ENCODE measurements at regions not wholly inside any gene's neighbourhood (a gene's known extent, or its start where the extent isn't known, plus 50 kb on each side); places are given as distances from the start of the nearest gene placed in this dataset.
"Not testable (repeated sequence)": the region's sequence is repeated elsewhere in the genome, so short reads cannot be mapped to it uniquely, and the experiment has no call there.

DNA sequence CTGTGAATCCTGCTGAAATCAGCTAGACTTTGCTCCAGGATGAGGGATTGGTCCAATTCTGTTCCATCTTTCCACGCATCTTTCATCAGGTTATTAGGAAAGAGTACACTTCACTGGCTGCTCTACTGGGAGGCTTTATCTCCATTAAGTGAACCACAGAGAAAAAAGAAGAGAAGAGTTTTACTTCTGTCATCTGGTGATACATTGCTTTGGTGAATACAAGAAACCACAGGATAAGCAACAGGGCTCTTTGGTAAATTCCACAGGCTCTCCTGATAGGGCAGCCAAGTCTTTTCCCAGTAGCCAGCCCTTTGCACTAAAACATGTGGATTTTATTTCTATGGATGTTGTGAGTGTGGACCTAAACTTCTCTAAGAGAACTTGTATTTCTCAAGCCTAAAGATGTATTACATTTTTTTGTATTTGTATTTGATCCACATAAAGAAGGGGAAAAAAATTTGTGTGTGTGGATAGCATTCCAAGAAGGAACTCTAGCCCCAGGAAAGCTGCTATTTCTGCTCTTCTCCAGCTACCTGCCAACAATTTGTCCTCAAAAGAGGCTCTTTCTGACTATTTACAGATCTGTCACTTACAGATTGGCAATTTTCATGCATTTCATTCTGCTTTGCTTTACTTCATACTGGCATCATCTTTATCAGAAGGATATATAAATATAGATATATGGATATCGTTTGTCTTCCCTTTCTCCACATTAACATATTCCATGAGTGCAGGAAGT, 1117.6 kb upstream of the TMEM132C start:
- no peaks in the 10 kb centered on the region for H3K36me3 ChIP-seq (ENCODE audit: control insufficient read depth in 3 of 3, insufficient read depth in 3 of 3, low read length in 3 of 3)
- H3K4me3 ChIP-seq (ENCODE audit: low read length in 3 of 3), result no peak overlapping the region
- peaks cover 0 to 3% (median 2%) of the 10 kb centered on the region in 3 donors for H3K27me3 ChIP-seq (ENCODE audit: control insufficient read depth in 3 of 3, insufficient read depth in 3 of 3, low read length in 3 of 3)
- H3K9ac ChIP-seq (ENCODE audit: low read depth in 1 of 3, low read length in 3 of 3), result no peak overlapping the region
- peaks cover 0 to 5% (median 5%) of the 10 kb centered on the region in 3 donors for H3K4me1 ChIP-seq (ENCODE audit: control insufficient read depth in 3 of 3, insufficient read depth in 3 of 3, low read length in 3 of 3)
- H3K27ac ChIP-seq (ENCODE audit: low read depth, low read length), result no peak overlapping the region
- H3K9me3 ChIP-seq (ENCODE audit: control insufficient read depth in 3 of 3, low read length in 3 of 3), result no peaks in the 10 kb centered on the region

DNA sequence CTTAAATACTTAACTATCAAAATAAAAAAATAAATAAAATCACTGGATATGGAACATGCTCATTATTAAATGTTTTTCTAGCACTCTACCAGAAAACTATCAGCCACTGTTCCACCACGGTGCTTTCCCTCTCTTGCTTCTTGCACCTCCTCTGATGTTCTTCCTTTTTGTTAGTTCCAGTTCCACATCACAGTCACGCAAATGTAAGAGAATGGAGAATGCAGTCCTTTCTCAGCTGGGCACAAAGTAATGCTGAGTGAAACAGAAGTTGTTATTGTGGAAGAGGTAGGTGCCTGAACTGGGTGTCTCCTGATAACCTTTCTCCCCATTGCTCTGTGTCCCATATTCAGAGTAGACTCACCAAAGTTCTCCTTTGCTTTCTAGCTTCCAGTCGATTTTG, 1116.9 kb upstream of the TMEM132C start:
- Histone ChIP-seq H3K36me3 (ENCODE audit: control insufficient read depth in 3 of 3, insufficient read depth in 3 of 3, low read length in 3 of 3) (no peaks in the 10 kb centered on the region), H3K9me3 (ENCODE audit: control insufficient read depth in 3 of 3, low read length in 3 of 3) (no peaks in the 10 kb centered on the region), H3K4me3 (ENCODE audit: low read length in 3 of 3) (no peak overlapping the region), H3K4me1 (ENCODE audit: control insufficient read depth in 3 of 3, insufficient read depth in 3 of 3, low read length in 3 of 3) (peaks cover 0 to 5% (median 5%) of the 10 kb centered on the region in 3 donors), H3K27ac (ENCODE audit: low read depth, low read length) (no peak overlapping the region), H3K9ac (ENCODE audit: low read depth in 1 of 3, low read length in 3 of 3) (no peak overlapping the region), H3K27me3 (ENCODE audit: control insufficient read depth in 3 of 3, insufficient read depth in 3 of 3, low read length in 3 of 3) (peaks cover 0 to 3% (median 2%) of the 10 kb centered on the region in 3 donors)

DNA sequence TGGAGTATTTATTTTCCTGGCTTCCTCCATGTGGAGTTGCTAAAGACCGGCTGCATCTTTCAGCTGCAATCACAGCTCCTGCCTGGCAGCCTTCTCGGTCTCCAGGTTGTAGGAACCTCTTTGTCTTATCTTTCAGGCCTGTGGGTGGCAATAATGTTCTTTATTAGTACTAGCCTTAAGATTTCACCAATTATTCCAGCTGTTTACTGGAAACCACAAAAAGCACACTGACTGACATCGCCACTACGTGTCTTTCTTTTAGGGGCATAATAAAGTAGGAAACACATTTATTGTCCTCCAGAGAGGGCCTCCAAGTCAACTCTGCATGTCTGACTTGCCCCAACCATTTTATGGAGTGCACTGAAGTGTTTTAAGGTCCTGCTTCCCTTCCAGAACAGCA, 1116.5 kb upstream of the TMEM132C start:
- Histone ChIP-seq H3K27ac (ENCODE audit: low read depth, low read length) (no peak overlapping the region), H3K36me3 (ENCODE audit: control insufficient read depth in 3 of 3, insufficient read depth in 3 of 3, low read length in 3 of 3) (no peaks in the 10 kb centered on the region), H3K4me1 (ENCODE audit: control insufficient read depth in 3 of 3, insufficient read depth in 3 of 3, low read length in 3 of 3) (peaks cover 0 to 5% (median 5%) of the 10 kb centered on the region in 3 donors), H3K27me3 (ENCODE audit: control insufficient read depth in 3 of 3, insufficient read depth in 3 of 3, low read length in 3 of 3) (peaks cover 0 to 3% (median 2%) of the 10 kb centered on the region in 3 donors), H3K4me3 (ENCODE audit: low read length in 3 of 3) (no peak overlapping the region), H3K9me3 (ENCODE audit: control insufficient read depth in 3 of 3, low read length in 3 of 3) (no peaks in the 10 kb centered on the region), H3K9ac (ENCODE audit: low read depth in 1 of 3, low read length in 3 of 3) (no peak overlapping the region)

DNA sequence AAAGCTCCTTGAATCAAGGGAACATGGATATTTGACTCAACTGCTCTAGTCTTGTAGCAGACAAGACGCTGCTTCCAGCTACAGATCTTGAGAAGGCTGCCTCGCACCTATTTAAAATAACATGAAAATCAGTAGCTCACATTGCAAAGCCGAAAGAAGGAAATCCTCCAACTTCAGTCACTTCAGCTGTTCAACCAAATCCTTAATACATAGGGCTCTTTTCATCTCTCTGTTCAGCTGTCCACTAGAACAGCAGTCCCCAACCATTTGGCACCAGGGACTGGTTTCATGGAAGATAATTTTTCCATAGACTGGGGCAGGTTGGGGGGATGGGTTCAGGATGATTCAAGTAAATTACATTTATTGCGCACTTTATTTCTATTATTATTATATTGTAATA, 1116.0 kb upstream of the TMEM132C start:
- Histone ChIP-seq H3K27ac (ENCODE audit: low read depth, low read length) (no peak overlapping the region), H3K4me3 (ENCODE audit: low read length in 3 of 3) (no peak overlapping the region), H3K9me3 (ENCODE audit: control insufficient read depth in 3 of 3, low read length in 3 of 3) (no peaks in the 10 kb centered on the region), H3K27me3 (ENCODE audit: control insufficient read depth in 3 of 3, insufficient read depth in 3 of 3, low read length in 3 of 3) (peaks cover 0 to 3% (median 2%) of the 10 kb centered on the region in 3 donors), H3K9ac (ENCODE audit: low read depth in 1 of 3, low read length in 3 of 3) (no peak overlapping the region), H3K4me1 (ENCODE audit: control insufficient read depth in 3 of 3, insufficient read depth in 3 of 3, low read length in 3 of 3) (peaks cover 0 to 5% (median 4%) of the 10 kb centered on the region in 3 donors), H3K36me3 (ENCODE audit: control insufficient read depth in 3 of 3, insufficient read depth in 3 of 3, low read length in 3 of 3) (no peaks in the 10 kb centered on the region)

DNA sequence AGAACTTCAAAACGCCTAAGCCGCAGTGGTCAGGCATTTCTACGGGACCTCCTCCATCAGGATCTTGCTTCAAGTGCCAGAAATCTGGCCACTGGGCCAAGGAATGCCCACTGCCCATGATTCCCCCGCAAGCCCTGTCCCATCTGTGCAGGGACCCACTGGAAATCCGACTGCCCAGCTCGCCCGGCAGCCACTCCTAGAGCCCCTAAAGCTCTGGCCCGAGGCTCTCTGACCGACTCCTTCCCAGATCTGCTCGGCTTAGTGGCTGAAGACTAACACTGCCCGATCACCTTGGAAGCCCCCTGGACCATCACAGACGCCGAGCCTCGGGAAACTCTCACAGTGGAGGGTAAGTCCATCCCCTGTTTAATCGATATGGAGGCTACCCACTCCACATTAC, 1113.0 kb upstream of the TMEM132C start:
- Histone ChIP-seq H3K9ac (ENCODE audit: low read depth in 1 of 3, low read length in 3 of 3) (no peak overlapping the region), H3K4me3 (ENCODE audit: low read length in 3 of 3) (no peak overlapping the region), H3K27ac (ENCODE audit: low read depth, low read length) (no peak overlapping the region), H3K36me3 (ENCODE audit: control insufficient read depth in 3 of 3, insufficient read depth in 3 of 3, low read length in 3 of 3) (no peaks in the 10 kb centered on the region), H3K4me1 (ENCODE audit: control insufficient read depth in 3 of 3, insufficient read depth in 3 of 3, low read length in 3 of 3) (no peaks in the 10 kb centered on the region), H3K27me3 (ENCODE audit: control insufficient read depth in 3 of 3, insufficient read depth in 3 of 3, low read length in 3 of 3) (peaks cover 0 to 2% (median 0%) of the 10 kb centered on the region in 3 donors), H3K9me3 (ENCODE audit: control insufficient read depth in 3 of 3, low read length in 3 of 3) (no peaks in the 10 kb centered on the region)

DNA sequence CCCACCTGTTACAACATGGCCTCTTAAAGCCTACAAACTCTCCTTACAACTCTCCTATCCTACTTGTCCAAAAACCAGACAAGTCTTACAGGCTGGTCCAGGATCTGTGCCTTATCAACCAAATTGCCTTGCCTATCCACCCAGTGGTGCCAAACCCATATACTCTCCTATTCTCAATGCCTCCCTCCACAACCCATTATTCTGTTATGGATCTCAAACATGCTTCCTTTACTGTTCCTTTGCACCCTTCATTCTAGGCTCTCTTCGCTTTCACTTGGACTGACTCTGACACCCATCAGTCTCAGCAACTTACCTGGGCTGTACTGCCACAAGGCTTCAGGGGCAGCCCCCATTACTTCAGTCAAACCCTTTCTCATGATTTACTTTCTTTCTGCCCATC, 1112.1 kb upstream of the TMEM132C start:
- H3K4me1 ChIP-seq (ENCODE audit: control insufficient read depth in 3 of 3, insufficient read depth in 3 of 3, low read length in 3 of 3); H3K36me3 ChIP-seq (ENCODE audit: control insufficient read depth in 3 of 3, insufficient read depth in 3 of 3, low read length in 3 of 3): not testable (repeated sequence)

DNA sequence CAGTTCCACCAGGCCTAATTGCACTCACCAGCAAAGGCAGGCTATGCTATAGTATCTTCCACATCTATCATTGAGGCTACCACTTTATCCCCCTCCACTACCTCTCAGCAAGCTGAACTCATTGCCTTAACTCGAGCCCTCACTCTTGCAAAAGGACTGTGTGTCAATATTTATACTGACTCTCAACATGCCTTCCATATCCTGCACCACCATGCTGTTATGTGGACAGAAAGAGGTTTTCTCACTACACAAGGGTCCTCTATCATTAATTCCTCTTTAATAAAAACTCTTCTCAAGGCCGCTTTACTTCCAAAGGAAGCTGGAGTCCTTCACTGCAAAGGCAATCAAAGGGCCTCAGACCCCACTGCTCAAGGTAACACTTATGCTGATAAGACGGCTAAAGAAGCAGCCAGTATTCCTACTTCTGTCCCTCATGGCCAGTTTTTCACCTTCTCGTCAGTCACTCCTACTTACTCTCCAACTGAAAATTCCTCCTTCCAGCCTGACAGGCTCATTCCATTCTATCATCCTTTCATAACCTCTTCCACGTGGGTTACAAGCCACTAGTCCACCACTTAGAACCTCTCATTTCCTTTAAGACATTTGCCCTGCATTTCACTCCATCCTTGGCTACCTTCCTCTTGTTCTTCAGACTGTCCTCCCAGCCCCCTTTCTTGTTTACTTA, 1110.9 kb upstream of the TMEM132C start:
- H3K36me3 ChIP-seq (ENCODE audit: control insufficient read depth in 3 of 3, insufficient read depth in 3 of 3, low read length in 3 of 3); H3K9me3 ChIP-seq (ENCODE audit: control insufficient read depth in 3 of 3, low read length in 3 of 3); H3K27ac ChIP-seq (ENCODE audit: low read depth, low read length): not testable (repeated sequence)

More for the DNA sequence above, 1112.1 kb upstream of the TMEM132C start:
- H3K27ac ChIP-seq (ENCODE audit: low read depth, low read length); H3K9ac ChIP-seq (ENCODE audit: low read depth in 1 of 3, low read length in 3 of 3); H3K4me3 ChIP-seq (ENCODE audit: low read length in 3 of 3); H3K9me3 ChIP-seq (ENCODE audit: control insufficient read depth in 3 of 3, low read length in 3 of 3); H3K27me3 ChIP-seq (ENCODE audit: control insufficient read depth in 3 of 3, insufficient read depth in 3 of 3, low read length in 3 of 3): not testable (repeated sequence)

DNA sequence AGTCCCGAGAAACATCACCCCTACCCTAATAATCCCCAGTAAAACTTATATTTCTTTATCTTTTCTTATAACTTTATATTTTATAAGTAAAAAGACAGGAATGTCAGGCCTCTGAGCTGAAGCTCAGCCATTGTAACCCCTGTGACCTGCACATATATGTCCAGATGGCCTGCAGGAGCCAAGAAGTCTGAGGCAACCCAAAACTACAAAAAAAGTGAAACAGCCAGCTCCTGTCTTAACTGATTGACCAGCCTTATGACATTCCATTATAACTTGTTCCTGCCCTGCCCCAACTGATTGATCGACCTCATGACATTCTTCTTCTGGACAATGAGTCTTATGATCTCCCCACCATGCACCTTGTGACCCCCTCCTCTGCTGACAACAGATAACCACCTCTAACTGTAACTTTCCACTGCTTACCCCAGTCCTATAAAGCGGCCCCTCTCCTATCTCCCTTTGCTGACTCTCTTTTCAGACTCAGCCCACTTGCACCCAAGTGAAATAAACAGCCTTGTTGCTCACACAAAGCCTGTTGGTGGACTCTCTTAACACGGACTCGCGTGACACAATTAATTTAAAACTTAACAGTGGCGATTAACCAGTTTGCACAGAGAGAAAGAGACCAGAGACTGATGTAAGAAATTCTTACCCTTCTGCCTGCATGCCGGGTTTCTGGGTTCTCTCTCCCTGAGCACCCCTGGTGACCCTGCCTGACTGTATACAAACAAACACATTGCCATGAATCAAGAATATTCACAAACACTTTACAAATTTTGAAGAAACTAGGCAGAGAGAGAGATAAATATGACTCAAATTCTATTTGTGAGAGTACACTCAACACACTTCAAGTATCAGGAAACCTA, 1109.2 kb upstream of the TMEM132C start:
- not testable (repeated sequence) for H3K27ac ChIP-seq (ENCODE audit: low read depth, low read length); H3K36me3 ChIP-seq (ENCODE audit: control insufficient read depth in 3 of 3, insufficient read depth in 3 of 3, low read length in 3 of 3); H3K4me1 ChIP-seq (ENCODE audit: control insufficient read depth in 3 of 3, insufficient read depth in 3 of 3, low read length in 3 of 3); H3K9me3 ChIP-seq (ENCODE audit: control insufficient read depth in 3 of 3, low read length in 3 of 3); H3K27me3 ChIP-seq (ENCODE audit: control insufficient read depth in 3 of 3, insufficient read depth in 3 of 3, low read length in 3 of 3); H3K4me3 ChIP-seq (ENCODE audit: low read length in 3 of 3); H3K9ac ChIP-seq (ENCODE audit: low read depth in 1 of 3, low read length in 3 of 3)

More for the DNA sequence above, 1110.9 kb upstream of the TMEM132C start:
- not testable (repeated sequence) for H3K4me1 ChIP-seq (ENCODE audit: control insufficient read depth in 3 of 3, insufficient read depth in 3 of 3, low read length in 3 of 3); H3K4me3 ChIP-seq (ENCODE audit: low read length in 3 of 3); H3K9ac ChIP-seq (ENCODE audit: low read depth in 1 of 3, low read length in 3 of 3); H3K27me3 ChIP-seq (ENCODE audit: control insufficient read depth in 3 of 3, insufficient read depth in 3 of 3, low read length in 3 of 3)

DNA sequence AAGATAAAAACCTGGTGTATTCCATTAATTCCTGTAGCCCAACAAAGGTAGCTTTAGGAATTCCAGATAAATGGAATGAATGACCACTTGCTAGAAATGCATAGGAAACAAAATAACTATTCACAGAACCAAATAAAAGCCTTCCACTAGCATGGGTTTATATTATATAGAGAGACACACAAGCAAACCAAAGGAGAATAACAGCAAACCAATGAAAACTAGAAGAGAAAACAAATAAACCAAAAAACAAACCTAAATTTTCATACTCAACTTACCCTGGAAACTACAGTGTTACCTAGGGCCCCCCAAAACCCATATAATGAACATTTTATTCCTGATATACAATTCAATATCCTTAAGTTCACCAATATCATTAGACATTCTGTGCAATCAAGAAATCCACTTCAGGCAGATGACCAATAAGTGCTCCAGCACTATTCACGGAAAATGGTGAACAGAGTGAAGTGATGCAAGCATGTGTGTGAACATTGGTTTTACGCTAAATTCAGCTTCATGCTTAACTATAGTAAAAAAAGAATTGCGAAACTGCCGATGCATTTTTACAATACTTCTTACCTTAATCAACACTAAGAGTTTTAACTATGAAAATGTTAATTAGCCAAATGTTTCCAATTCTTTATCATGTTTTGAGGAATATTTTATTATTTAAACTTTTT, 1108.4 kb upstream of the TMEM132C start:
- no peaks in the 10 kb centered on the region for H3K9me3 ChIP-seq (ENCODE audit: control insufficient read depth in 3 of 3, low read length in 3 of 3)
- no peak overlapping the region for H3K4me3 ChIP-seq (ENCODE audit: low read length in 3 of 3)
- H3K36me3 ChIP-seq (ENCODE audit: control insufficient read depth in 3 of 3, insufficient read depth in 3 of 3, low read length in 3 of 3), result no peaks in the 10 kb centered on the region
- no peaks in the 10 kb centered on the region for H3K4me1 ChIP-seq (ENCODE audit: control insufficient read depth in 3 of 3, insufficient read depth in 3 of 3, low read length in 3 of 3)
- H3K27me3 ChIP-seq (ENCODE audit: control insufficient read depth in 3 of 3, insufficient read depth in 3 of 3, low read length in 3 of 3), result no peaks in the 10 kb centered on the region
- no peak overlapping the region for H3K9ac ChIP-seq (ENCODE audit: low read depth in 1 of 3, low read length in 3 of 3)
- no peak overlapping the region for H3K27ac ChIP-seq (ENCODE audit: low read depth, low read length)

Data from skeletal muscle tissue (tissue), 3 donors.